ENCODE measurements at regions not wholly inside any gene's neighbourhood (a gene's known extent, or its start where the extent isn't known, plus 50 kb on each side); places are given as distances from the start of the nearest gene placed in this dataset.

DNA sequence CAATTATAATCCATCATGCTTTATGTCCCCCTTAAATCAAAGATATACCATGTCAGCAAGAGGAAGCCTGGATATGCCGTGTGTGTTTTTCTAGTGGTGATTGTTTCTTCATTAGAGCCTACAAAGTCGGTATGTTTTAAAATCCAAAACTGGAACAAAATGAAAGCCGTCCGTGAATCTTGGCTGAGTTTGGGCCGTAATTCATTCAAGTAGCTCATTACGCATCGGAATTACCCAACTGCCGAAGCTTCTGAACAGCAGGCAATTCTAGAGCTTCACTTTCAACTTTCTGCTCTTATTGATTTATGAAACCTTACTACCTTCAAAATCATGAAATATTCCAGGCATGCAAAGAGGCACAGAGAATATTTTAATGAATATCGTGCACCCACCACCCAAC is 224.7 kb downstream of the AACS start:
- ChIA-PET CTCF (no interaction called here), POLR2A (no interaction called here)
- Histone ChIP-seq H3K27me3 (ENCODE audit: control insufficient read depth, insufficient read depth, low read length) (no peaks in the 10 kb centered on the region), H3K36me3 (ENCODE audit: control insufficient read depth, insufficient read depth, low read length) (no peaks in the 10 kb centered on the region), H3K4me3 (ENCODE audit: low read depth, low read length) (no peak overlapping the region)
- TF ChIP-seq, protein P1, sequence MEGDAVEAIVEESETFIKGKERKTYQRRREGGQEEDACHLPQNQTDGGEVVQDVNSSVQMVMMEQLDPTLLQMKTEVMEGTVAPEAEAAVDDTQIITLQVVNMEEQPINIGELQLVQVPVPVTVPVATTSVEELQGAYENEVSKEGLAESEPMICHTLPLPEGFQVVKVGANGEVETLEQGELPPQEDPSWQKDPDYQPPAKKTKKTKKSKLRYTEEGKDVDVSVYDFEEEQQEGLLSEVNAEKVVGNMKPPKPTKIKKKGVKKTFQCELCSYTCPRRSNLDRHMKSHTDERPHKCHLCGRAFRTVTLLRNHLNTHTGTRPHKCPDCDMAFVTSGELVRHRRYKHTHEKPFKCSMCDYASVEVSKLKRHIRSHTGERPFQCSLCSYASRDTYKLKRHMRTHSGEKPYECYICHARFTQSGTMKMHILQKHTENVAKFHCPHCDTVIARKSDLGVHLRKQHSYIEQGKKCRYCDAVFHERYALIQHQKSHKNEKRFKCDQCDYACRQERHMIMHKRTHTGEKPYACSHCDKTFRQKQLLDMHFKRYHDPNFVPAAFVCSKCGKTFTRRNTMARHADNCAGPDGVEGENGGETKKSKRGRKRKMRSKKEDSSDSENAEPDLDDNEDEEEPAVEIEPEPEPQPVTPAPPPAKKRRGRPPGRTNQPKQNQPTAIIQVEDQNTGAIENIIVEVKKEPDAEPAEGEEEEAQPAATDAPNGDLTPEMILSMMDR (IDR thresholded peaks at IDR 0.05; ENCODE audit: insufficient read depth, low read depth, low read length), result no peak
- no peak for DNase-seq (ENCODE audit: low read depth)

GRCh38 chr12:125292700-125293099 is 227.5 kb downstream of the AACS start:
- ChIA-PET POLR2A (no interaction called here), CTCF (interaction anchor here (0.6 kb wide), 1 partner anchor 1581 kb away, joined by 3 read pairs; no protein-coding TSS in a partner anchor)
- Histone ChIP-seq H3K27me3 (ENCODE audit: control insufficient read depth, insufficient read depth, low read length) (no peaks in the 10 kb centered on the region), H3K4me3 (ENCODE audit: low read depth, low read length) (no peak overlapping the region), H3K36me3 (ENCODE audit: control insufficient read depth, insufficient read depth, low read length) (no peaks in the 10 kb centered on the region)
- TF ChIP-seq, protein P1 (IDR thresholded peaks at IDR 0.05; ENCODE audit: insufficient read depth, low read depth, low read length), result no peak
- DNase-seq (ENCODE audit: low read depth), result no peak

DNA sequence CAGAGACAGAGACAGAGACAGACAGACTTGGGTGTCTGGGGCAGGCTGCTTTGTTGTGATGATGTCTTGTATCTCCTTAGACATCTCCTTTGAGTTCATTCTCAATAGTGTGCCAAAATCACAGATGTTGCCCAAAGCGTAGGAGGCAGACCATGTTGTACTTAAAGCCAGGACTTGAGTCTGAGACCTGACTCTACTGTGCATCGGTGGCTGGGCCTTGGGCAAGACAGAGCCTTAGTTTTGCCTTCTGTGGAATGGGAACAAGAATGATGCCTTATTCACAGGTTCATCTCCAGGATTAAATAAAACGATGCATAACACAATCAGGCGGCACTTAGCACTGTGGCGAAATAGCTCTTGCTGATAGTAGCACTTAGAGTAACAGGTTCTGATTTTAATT is 230.3 kb downstream of the AACS start:
- POLR2A ChIA-PET, result no interaction called here
- H3K4me3 ChIP-seq (ENCODE audit: low read depth, low read length), result no peak overlapping the region
- CTCF ChIA-PET, result no interaction called here

GRCh38 chr12:125296701-125297100 is 231.5 kb downstream of the AACS start:
- no peak for DNase-seq (ENCODE audit: low read depth)
- Histone ChIP-seq H3K4me3 (ENCODE audit: low read depth, low read length) (no peak overlapping the region), H3K27me3 (ENCODE audit: control insufficient read depth, insufficient read depth, low read length) (no peaks in the 10 kb centered on the region), H3K36me3 (ENCODE audit: control insufficient read depth, insufficient read depth, low read length) (no peaks in the 10 kb centered on the region)
- POLR2A ChIA-PET, result no interaction called here
- TF ChIP-seq, protein P1 (IDR thresholded peaks at IDR 0.05; ENCODE audit: insufficient read depth, low read depth, low read length), result no peak
- CTCF ChIA-PET, result no interaction called here

More for the DNA sequence above, 230.3 kb downstream of the AACS start:
- Histone ChIP-seq H3K36me3 (ENCODE audit: control insufficient read depth, insufficient read depth, low read length) (no peaks in the 10 kb centered on the region), H3K27me3 (ENCODE audit: control insufficient read depth, insufficient read depth, low read length) (no peaks in the 10 kb centered on the region)
- TF ChIP-seq, protein P1 (IDR thresholded peaks at IDR 0.05; ENCODE audit: insufficient read depth, low read depth, low read length), result no peak
- no peak for DNase-seq (ENCODE audit: low read depth)

GRCh38 chr12:125299840-125300239 is 234.6 kb downstream of the AACS start:
- no peak overlapping the region for H3K4me3 ChIP-seq (ENCODE audit: low read depth, low read length)
- no peak for DNase-seq (ENCODE audit: low read depth)
- TF ChIP-seq, protein P1 (IDR thresholded peaks at IDR 0.05; ENCODE audit: insufficient read depth, low read depth, low read length), result no peak
- CTCF ChIA-PET, result no interaction called here
- no peaks in the 10 kb centered on the region for H3K36me3 ChIP-seq (ENCODE audit: control insufficient read depth, insufficient read depth, low read length)
- H3K27me3 ChIP-seq (ENCODE audit: control insufficient read depth, insufficient read depth, low read length), result no peaks in the 10 kb centered on the region
- POLR2A ChIA-PET, result no interaction called here
